Myocyte (in vitro differentiated cells): ENCODE measurements at regions not wholly inside any gene's neighbourhood (a gene's known extent, or its start where the extent isn't known, plus 50 kb on each side); places are given as distances from the start of the nearest gene placed in this dataset.

Experiments
- DNase-seq: peaks from one replicate; pipeline ENCODE4 v3.0.0-alpha.2; 2012; ENCODE audit warnings: low read depth

DNA sequence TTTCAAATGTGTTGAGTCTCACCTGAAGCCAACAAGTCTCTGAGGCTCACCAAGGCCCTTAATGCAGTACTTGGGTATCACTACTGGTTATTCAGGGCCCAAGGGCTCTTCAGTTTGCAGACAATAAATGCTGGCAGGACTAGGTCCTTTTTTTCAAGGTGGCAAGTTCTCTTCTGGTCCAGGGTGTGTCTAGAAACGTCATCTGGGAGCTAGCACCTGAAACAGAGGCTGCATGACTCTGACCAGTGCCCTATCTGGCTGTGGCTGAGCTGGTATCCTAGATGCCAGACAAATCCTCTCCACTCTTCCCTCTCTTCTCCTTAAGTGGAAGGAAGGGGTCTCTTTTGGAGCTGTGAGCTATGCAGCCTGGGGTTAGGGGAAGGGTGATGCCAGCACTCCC is 276.8 kb downstream of the PYDC2 start:
- DNase-seq: no peak

DNA sequence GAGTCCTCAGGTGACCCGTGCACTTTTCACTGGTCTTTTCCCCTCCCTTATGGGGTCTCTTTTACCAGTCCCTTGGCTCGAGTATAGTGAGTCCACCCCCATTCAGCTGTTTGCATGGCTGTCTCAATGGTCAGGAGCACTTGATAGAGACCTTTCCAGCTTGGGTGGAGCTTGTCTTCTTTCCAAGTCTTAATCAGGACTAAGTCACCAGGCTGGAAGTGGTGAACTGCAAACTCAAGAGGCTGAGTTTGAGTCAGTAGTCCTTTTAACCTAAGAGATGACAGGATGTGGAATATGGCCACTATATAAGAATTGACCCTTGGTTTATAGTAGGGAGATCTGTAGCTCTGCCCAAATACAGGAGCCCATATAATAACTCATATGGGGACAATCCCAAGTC is 279.7 kb downstream of the PYDC2 start:
- no peak for DNase-seq

DNA sequence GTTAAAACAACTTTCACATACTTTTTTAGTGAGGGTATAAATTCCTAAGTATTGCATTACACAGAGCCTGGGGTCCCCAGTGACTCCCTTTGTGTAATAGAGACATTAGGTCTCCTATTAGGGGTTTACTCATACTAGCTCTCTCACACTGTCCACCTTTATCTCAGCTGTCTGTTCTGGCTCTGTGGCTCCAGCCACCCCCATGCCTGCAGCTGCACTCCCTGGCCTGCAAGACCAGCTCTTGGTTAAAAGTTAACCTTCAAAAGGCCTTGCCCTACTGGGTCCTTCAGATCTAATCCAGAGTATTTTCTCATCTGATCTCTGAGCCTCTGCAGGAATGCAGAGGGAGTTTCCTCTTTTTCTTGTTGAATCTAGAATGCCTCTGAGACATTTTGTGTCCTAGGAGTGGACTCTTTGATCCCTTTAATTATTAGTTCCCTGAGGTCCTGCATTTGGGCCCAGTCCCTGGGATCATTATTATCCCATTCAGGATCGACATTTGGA is 280.9 kb downstream of the PYDC2 start:
- peak; percentile 8 for DNase-seq

DNA sequence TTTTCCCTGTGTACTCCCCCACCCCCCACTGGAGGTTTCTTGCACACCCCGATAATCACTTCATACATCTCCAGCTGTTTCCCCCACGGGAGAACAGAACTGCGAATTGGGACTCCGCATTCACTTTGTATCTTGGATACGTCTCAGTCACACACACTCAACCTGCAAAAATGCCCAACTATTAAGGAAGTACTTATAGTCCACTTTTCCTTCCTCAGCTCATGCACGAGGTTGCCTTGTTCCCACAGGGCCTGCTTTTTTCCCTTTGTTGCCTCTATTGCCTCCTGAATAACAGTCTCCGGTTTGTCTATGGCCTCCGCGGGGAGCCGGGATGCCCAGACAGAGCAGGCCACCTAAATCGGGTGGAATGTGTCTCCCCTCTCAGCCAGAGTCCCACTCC is 282.3 kb downstream of the PYDC2 start:
- no peak for DNase-seq

DNA sequence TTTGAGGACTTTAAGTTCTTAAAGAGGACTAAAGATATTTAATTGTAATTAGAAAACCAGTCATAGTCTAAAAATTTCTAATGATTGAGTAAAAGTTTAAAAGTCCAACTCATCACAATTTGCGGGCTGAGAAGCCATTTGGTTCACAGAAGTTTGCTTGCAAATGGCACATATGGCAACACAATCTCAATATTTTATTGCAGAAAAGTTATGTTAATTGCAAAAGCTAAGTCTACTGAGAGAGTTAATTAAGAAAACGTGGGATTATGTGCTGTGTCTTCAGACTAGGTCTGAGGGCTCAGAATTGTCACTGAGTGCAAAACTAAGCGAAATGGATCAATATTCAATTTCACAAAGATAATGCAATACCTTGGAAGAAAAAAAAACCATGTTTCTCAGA is 289.7 kb downstream of the PYDC2 start:
- no peak for DNase-seq

DNA sequence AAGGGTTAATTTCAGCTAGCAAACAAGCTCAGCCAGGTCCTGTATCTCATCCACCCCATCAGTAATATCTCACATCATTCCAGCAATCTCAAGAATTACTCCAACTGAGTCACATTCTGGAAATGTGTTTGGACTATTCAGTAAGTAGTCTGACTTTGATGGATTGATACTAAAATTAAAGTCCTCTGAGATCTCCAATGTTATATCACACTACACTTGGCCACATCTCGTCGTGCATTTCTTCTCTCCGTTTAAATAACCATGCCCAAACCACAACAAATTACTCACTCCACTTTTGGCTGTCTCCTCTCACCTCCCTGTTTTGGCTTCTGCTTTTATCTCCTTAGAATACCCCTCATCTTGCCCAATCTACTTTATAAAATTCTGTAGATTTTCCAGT is 292.2 kb downstream of the PYDC2 start:
- peak; percentile 43 for DNase-seq

DNA sequence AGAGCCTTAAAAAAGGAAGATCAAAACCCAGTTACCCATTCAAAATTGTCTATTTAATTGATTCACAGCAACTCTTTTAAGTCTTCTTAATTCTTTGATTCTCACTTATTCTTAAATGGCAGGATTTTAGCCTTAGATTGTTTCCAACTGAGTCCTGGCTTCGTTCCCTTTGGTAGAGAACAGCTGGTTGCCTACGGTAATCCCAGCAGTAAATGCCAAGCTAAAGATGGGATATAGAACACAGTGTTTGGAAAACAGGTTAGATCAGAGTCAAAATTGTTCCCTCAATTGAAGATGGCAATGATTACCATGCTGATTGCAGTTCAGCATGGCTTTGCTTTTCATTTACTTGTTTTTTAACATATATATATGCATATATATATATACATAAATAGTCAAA is 300.9 kb downstream of the PYDC2 start:
- peak; percentile 44 for DNase-seq

DNA sequence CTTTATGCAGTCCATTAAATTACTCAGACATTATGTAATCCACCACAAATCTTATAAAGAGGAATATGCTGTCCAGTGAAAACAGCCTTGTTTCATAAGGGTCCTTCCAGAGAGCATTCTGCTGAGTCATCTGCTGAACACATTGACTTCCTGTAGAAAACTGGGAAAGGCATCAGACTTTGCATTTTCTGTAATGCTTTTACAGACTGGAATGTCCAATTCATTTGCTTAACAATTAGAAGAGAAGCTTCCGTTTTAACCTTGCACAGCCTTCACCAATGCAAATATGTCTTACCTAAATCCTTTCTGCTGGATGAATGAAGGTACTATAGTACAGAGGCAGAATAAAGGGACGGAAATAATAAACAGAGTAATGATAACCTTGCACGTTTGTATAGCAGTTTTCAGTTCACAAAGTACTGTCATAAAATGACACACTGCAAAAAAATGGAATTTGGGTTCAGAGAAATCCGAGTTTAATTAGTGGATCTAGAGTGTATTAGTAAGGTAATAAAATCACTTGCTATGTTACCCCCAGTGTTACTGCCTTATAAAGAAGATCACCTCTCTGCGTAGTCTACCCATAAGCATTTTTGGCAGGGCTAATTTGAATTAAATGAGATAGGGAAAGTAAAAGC is 301.5 kb downstream of the PYDC2 start:
- peak; percentile 60 for DNase-seq

DNA sequence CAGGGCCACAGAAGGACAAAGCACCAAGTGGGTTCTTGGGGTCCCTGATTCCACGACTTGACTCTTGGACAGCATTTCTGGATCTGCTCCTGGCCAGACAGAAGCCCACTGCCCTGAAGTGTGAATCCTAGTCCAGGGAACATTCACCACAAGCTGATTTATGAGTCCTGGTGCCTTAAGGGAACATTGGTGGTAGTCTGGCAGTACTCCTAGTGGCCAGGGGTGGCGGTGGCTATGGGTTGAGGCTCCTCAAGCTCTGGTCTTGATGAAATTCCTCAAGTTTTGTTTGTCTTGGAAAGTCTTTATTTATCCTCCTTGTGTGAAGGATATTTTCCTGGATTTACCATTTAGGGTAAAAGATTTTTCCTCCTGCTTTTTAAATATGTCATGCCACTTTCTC is 307.5 kb downstream of the PYDC2 start:
- no peak for DNase-seq

DNA sequence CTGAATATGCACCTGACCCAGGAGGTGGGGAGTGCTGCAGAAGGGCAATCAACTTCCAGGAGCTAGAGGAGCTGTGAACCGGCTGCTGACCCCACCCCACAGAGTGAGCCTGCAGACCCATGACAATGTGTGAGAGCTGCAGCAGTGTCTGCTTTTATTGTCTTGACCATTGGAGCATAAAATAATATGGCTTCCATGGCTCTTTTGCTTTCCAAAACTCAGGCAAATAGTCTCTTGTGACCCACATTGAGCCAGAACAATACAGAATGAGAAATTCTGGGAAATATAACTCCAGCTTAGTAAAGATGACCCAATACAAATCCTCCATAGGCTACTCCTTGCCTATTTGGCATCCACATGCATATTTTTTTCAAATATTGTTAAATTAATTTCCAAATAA is 309.6 kb downstream of the PYDC2 start:
- DNase-seq: no peak

DNA sequence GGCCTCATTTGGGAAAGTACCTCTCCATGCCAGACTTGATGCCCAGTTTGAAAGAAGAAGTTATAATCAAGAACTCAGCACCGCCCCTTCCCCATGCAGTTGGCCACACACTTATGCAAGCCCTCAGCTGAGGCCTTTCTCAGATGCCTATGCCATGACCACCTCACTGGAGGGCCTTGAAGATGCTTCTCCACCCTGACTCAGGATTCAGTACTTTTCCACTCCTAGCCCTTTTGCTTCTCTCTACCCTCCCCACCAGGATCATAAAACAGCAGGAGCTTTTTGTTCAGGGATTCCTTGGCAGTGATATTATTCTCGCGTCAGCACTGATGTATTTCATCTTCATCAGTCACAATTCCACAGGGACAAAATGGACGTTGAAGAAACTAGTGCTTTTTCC is 313.5 kb downstream of the PYDC2 start:
- peak; percentile 86 for DNase-seq

DNA sequence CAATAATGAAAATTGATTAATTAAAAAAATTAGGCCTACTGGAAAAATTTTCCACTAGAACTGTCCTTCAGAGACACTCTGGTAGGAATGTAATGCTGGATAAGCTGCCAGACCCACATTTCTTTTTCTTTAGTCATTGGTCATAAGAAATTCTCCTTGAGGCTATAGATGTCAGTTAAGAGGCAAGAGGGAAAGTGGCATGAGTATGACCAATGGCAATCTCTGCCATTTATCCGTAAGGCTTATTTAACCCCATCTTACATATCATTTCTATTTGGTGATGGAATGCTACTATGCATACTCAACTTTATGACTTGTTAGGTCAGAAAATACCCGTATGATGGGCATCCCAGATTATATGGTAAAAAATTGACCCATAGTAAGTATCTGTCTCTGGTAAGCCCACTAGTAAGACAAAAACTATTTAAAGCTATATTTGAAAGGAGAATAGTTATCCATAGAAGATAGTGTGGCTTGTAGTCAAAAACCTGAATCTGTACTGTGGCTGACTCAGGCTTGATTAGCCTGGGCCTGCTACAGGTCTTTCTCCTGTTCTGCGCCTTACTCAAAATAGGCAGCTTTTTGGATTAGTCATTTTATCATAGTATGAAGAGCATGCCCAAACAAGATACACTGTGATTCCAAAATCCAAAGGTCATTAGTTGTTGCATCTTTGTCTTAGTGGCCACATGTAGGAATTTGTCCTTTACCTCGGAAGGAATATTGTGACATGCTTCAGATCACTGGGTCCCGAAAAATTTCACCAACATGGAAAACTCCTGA is 314.7 kb downstream of the PYDC2 start:
- DNase-seq: peak; percentile 57

DNA sequence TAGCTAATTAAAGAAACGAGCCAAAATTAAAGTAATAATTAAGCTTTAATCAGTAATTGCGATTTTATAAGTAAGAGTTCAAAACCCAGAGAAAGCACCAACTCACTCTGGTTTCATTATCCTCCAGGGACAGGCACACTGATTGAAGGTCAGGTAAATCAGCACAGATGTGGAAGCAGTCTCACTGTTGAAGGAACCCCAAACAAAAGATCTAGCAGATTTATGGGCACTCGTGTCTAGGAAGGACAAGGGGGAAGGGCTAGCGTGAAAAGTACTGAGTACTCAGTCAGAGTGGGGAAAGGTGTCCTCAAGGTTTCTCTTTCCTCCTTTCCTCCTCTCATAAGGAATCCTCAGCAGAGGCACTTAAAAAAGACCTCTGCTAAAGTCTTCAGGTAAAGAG is 320.1 kb downstream of the PYDC2 start:
- DNase-seq: no peak

DNA sequence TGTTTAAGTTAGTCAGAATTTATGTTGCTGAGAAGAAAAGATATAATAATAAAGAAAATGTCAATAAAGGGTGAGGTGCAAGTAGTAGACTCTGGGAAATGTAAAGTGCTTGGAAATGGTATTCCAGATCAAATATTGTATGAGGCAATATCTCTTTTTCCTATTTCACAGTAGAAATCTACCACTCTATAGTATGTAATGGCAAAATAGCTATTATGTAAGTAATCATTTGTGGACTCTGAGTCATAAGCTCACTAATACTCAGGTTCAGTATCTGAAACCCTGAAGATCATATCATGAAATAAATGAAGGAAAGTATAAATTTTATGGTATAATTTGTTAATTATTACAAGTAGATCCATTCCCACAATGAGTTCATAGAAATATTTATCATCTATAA is 322.1 kb downstream of the PYDC2 start:
- no peak for DNase-seq

DNA sequence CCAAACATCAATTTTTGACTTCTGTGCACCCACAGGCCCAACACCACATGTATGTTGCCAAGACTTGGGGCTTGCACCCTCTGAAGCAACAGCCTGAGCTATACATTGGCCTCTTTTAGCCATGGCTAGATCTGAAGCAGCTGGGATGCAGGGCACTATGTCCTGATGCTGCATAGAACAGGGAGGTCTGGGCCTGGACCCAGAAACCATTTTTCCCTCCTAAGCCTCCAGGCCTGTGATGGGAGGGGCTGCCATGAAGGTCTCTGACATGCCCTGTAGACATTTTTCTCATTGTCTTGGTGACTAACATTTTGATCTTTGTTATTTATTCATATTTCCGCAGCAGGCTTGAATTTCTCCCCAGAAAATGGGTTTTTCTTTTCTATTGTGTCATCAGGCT is 330.0 kb downstream of the PYDC2 start:
- DNase-seq: no peak

DNA sequence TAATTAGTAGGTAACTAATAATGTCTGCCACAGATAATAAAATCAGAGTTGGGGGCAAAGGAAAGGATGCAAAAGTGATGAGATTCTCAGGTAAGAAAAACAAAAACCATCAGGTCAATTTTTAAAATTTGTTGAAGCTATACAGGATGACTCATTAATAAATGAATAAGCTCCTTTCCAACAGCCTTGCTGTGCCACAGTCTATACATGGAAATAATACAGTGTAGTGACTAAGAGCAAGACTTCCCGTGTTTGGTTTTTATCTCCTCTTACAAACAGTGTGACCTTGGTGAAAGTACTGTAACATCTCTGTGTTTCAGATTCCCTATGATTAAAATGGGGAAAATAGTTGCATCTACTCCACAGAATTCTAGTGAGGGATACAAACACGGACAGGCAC is 331.6 kb downstream of the PYDC2 start:
- DNase-seq: no peak

DNA sequence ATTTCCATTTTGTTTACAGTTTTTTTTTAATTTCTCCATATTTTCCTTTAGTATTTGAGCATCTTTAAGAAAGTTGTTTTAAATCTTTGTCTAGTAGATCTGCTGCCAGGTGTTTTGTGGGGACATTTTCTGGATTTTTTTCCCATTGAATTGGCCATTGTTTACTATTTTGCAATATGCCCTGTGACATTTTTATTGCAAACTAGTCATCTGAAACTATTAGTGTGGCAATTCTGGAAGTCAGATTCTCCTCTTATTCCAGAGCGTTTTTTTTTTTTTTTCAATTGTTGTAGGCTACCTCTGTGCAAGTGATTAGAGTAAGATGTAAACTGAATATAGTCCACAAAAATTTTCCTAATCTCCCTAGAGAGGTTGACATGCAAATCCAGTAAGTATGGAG is 334.2 kb downstream of the PYDC2 start:
- DNase-seq: no peak

DNA sequence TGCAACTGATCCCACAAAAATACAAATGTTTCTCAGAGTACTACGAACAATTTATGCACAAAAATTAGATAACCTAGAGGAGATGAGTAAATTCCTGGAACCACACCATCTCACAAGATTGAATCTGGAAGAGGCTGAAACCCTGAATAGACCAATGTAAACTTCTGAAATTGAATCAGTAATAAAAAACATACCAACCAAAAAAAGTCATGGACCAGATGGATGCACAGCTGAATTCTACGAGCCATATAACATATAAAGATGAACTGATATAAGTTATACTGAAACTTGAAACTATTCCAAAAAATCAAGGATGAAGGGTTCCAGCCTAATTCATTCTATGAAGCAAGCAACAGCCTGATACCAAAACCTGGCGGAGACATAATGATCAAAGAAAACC is 336.3 kb downstream of the PYDC2 start:
- DNase-seq: no peak

DNA sequence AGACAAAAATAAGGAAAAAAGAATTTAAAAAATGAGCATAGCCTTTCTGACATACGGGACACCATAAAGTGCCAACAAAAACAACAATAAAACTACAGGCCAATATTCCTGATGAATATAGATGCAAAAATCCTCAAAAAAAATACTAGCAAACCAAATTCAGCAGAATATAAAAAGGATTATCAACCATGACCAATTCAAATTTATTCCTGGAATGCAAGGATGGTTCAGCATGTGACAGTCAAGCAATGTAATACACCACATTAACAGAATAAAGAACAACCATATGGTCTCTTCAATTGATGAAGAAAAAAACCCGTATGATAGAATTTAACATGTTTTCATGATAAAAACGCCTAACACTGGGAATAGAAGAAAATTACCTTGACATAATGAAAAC is 341.7 kb downstream of the PYDC2 start:
- DNase-seq: no peak

DNA sequence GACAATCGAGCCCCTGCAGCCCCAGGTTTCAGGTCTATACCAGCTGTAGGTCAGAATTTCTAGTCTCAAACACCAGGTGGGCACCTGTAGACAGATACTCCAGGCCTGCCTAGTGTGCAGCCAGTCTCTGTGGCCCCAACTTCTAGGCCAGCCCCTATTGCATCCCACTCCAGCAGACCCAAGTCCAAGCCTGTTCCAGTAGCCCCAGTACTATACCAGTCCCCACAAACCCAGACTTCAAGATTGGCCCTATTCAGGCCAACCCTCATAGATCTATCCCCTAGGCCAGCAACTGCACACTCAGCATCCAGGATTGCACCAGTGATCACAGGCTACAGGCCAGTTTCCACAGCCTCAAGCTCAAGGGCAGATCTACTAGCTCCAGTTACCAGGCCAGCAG is 344.0 kb downstream of the PYDC2 start:
- no peak for DNase-seq

DNA sequence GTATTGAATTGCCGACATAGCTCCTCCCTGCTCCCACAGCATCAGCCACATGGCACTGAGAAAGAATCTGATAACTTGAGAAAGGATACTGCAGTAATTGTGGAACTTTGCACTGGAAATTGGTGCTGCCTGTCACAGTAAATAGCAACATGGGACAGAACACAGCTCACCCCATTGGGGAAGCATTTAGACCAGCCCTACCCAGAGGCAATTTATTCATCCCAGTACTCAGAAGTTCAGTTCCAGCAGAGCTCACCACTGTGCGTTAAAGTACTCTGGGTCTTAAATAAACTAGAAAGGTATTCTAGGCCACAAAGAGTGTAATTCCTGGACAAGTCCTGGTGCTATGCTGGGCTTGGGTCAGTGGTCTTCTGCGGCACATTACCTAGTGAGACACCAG is 347.1 kb downstream of the PYDC2 start:
- no peak for DNase-seq

DNA sequence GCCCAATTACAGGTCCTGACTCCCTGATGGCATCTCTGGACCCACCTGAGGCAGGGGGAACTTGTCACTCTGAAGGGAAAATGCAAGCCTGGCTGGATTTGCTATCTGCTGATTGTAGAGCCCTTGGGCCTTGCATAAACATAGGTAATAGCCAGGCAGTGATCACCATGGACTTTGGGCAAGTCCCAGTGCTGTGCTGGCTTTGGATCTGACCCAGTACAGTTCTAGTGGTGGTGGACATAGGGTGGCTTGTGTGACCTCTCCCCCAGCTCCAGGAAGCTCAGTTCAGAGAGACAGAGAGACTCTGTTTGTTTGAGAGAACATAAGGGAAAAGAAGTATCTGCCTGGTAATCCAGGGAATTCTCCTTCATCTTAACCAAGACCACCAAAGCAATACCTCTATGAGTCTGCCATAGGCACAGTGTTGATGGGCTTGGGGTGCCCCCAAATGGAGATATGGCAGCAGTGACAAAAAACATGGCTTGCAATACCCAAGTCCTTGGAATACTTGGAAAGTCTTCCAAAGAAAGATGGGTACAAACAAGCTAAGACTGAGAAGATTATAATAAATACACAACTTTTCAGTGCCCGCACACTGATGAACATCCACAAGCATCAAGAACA is 348.5 kb downstream of the PYDC2 start:
- DNase-seq: no peak

DNA sequence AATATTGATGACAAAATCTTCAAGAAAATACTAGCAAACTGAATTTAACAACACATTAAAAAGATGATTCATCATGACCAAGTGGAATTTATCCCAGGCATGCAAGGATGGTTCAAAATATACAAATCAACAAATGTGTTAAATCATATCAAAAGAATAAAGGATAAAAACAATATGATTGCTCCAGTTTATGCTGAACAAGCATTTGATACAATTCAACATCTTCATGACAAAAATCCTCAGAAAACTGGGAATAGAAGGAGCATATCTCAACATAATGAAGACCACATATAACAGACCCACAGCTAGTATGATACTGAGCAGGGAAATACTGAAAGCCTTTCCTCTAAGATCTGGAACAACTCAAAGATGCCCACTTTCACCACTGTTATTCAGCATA is 352.3 kb downstream of the PYDC2 start:
- no peak for DNase-seq
